ENCODE measurements at regions not wholly inside any gene's neighbourhood (a gene's known extent, or its start where the extent isn't known, plus 50 kb on each side); places are given as distances from the start of the nearest gene placed in this dataset.

- TF ChIP-seq CTCF (IDR thresholded peaks at IDR 0.05) = no peak
- TF ChIP-seq POLR2A (IDR thresholded peaks at IDR 0.05) = no peak
- TF ChIP-seq POLR2AphosphoS5 (IDR thresholded peaks at IDR 0.05) = no peak
- TF ChIP-seq EP300 (IDR thresholded peaks at IDR 0.05) = no peak
Observed at GRCh38 chr18:78830161-78830560, 149.5 kb upstream of the SALL3 start.

All from sigmoid colon (tissue), 4 donors.